Retina (tissue), 1 donor: ENCODE measurements at regions not wholly inside any gene's neighbourhood (a gene's known extent, or its start where the extent isn't known, plus 50 kb on each side); places are given as distances from the start of the nearest gene placed in this dataset.

Experiments
- DNase-seq: peaks from one replicate; pipeline ENCODE4 v3.0.0-alpha.2; 2016

DNA sequence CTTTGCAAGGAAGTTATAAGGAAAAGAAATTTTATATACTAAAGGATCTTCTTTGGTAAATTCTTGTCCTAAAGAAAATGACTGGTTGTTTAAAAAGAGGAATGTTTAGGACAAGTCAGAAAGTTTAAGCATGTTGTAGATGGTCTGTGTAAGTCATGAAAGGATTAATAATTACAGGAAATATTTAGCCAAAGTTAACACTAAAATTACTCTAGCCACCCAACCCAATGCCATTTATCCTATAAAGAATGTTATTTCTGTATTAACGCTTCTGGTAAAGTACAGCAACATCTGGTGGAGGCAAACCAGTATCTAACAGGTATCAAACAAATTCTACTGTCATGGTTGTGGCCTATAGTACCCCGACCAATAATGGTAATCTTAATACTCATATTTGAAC lies 546.9 kb upstream of the PKDCC start:
- no peak for DNase-seq

DNA sequence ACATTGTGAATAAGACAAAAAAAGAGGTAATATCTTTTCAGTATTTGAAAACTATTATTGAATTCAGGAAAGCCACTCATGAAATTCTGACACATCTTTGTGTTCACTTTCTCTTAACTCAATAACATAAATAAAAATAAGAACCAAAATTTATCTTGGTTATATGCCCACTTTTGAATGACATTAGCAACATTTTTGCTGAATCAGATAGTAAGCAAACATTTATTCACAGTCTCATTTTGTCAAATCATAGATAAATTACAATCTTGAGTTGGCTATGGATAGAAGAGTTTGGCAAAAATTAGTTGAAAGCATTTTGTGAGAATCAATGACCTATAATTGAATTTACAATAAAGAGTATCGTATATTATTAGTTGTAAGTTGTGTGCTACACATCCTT lies 545.1 kb upstream of the PKDCC start:
- no peak for DNase-seq

- DNase-seq, result no peak
Observed at GRCh38 chr2:41504532-41504931, 543.3 kb upstream of the PKDCC start.

DNA sequence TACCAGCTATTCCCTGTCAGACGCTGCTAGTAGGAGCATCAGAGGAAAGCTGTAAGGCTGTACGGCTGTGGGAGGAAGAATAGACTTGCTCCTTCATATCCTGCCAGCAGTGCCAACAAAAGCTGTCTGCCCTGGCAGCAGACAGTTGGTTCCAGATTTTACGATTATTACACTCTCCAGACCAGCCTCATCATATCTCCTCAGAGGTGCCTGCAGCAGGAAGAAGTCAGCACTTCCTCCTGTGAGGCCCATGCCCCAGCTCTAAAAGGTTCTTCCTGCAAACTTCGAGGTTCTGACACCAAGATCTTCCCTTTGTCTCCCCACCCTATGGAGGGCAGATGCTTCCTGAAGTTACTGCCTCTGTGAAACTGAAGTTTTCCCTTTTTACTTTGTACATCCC lies 537.7 kb upstream of the PKDCC start:
- DNase-seq, result no peak

- DNase-seq, result no peak
Observed at GRCh38 chr2:41521211-41521610, 526.6 kb upstream of the PKDCC start.

GRCh38 chr2:41527525-41528323 lies 520.1 kb upstream of the PKDCC start:
- no peak for DNase-seq

DNA sequence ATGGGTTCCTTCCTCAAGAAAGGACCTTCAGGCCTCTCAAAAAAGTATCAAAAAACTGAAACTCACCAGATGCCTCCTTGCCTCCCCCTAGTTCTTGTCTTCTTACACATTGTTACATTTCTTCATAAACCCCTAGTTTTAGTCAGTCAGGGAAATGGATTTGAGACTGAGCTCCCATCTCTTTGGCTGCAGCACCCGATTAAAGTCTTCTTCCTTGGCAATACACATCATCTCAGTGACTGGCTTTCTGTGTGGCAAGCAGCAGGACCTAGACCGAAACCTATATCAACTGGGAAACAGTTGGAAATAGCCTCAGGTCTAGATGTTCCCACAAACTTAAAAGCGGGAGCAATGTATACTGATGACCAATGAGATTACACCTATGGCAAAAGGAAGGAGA lies 512.2 kb upstream of the PKDCC start:
- DNase-seq, result no peak

- no peak for DNase-seq
Observed at GRCh38 chr2:41540272-41540998, 507.4 kb upstream of the PKDCC start.

- no peak for DNase-seq
Observed at GRCh38 chr2:41543726-41544125, 504.1 kb upstream of the PKDCC start.

- DNase-seq, result no peak
Observed at GRCh38 chr2:41544709-41545108, 503.1 kb upstream of the PKDCC start.

- DNase-seq, result no peak
Observed at GRCh38 chr2:41546031-41546430, 501.8 kb upstream of the PKDCC start.

- DNase-seq, result no peak
Observed at GRCh38 chr2:41568648-41569047, 479.2 kb upstream of the PKDCC start.

DNA sequence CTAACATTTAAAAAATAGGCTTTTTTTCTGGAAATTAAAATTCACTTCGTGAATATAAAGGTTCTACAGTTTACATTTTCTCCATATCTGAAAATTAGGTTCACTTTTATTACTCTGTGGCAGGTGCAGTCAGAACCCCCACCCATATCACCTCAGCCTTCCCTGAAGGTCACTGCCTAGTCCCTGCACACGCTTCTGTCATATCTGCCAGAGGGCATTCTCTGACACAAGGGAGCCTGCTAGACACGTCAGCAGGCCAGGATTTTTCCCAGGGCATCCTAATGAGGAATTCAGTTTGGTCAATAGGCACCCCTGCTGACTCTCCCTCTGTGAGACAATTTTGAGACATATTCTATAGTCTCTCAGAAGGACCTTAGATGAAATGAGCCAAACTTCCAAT lies 475.7 kb upstream of the PKDCC start:
- no peak for DNase-seq

- no peak for DNase-seq
Observed at GRCh38 chr2:41576423-41576822, 471.4 kb upstream of the PKDCC start.

GRCh38 chr2:41579806-41580205 lies 468.0 kb upstream of the PKDCC start:
- DNase-seq, result no peak

DNA sequence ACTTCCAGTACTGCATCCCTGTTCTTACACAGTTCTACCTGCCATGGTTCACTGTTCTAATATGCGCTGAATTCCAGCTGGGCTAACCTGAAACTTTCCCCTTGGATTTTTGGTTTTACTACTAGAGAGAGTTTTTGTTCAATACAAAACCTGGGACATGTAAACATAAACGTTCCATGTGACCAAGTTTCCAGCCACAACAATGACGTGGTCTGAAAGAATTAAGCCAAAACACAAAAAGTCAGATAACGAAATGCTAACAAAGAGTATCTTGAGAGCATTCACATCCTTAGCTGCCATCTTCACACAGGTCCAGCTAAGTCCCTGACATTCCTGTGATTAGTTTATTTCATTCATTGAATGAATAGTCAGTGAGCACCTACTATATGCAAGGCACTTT lies 467.0 kb upstream of the PKDCC start:
- no peak for DNase-seq

DNA sequence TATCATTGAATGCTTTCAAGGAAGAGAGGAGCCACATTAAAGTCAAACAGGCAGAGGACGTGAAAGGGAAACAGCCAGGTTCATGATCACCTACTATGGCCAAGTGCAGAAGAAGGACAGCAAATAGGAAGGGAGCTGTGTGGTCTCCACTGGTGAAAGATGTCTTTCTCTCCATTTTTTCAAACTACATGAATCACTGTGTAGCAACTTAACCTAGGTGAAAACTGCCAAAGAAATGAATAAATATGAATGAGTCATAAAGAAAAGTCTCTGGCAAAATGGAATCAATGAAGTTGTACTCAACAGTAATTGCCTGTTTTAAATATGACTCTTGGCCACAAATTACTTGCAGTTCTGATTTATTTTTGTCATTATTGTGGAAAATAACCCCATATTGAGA lies 452.6 kb upstream of the PKDCC start:
- no peak for DNase-seq

DNA sequence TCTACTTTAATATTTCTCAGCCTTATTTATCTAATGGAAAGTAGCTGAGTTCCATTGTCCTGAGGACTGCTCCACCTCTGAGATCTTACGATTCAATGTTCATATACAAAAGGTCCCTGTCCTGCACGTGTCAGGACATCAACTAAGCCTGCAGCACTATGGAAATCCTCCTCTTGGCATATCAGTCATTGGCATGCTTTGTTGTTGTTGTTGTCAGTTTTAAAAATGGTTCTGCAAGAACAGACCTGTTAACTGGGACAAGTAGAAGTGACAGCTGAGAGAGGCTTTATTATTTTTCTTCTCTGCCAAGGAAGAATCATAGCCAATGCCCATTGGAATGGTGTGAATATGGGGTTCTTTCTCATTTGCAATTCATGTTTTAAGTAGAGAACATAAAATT lies 450.1 kb upstream of the PKDCC start:
- DNase-seq, result no peak

GRCh38 chr2:41598161-41598894 lies 449.5 kb upstream of the PKDCC start:
- DNase-seq, result no peak

DNA sequence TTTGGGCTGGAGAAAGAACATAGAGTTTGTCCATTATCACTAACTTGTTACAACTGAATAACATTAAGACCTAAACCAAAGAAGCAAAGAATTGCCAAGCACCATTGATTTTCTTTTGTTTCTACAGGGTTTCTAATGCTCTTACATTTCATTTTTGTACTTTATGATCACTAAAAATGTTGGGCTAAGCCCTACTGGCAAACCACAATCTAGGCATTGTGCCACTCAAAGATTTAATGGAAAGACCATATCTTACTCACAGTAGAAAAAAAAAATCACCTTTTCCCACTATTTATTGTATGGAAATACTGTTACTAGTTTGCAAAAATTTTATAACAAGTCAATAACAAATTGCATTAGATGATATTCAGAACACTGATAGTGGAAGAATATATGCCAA lies 447.4 kb upstream of the PKDCC start:
- no peak for DNase-seq

- DNase-seq, result no peak
Observed at GRCh38 chr2:41602341-41602740, 445.5 kb upstream of the PKDCC start.

DNA sequence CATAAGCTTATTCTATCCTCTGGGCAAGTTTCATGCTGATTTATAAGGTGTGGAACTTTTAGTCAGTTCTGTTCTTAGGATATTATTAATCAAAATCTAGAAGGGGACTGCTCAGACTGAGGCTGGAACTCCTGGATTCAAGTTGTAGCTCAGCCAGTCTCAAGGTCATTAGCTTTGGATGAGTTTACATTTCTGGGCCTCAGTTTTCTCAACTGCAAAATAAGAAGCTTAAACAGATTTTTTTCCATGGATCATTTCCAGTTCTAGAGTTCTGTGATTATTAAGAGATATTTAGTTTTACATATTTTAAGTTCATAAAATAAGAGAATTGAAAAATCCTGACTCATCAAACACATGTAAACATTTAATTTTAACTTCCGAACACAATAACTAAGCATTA lies 442.5 kb upstream of the PKDCC start:
- no peak for DNase-seq

DNA sequence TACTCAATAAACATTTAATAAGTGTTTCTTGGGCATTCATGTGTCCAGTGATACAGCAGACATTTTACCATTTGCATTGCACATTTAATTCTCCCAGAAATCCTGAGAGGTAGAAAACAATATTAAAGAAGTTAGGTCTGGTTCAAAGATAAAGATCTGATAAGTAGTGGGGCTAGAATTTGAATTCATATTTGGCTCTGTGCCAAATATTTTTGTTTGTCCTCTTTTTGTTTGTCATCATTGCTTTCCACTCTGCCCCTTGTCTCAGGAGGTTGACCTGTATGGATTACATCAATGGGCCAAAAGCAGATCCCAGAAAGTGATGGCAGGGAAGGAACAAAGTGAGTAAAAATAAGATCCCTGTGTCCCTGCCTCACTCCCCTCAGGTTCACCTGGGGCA lies 441.9 kb upstream of the PKDCC start:
- no peak for DNase-seq
